NCI-H1694 treated with DMSO at 0.1 percent for 48 hours (cell line): ENCODE measurements at regions not wholly inside any gene's neighbourhood (a gene's known extent, or its start where the extent isn't known, plus 50 kb on each side); places are given as distances from the start of the nearest gene placed in this dataset.
"Not testable (repeated sequence)": the region's sequence is repeated elsewhere in the genome, so short reads cannot be mapped to it uniquely, and the experiment has no call there.

Experiments used
- DNase-seq: peaks from one replicate; lab custom pipeline; 2025; lab: John Stamatoyannopoulos, UW

- not testable (repeated sequence) for DNase-seq
These were observed 243.4 kb upstream of the PROK2 start for GRCh38 chr3:72028307-72028706.

- DNase-seq: not testable (repeated sequence)
These were observed 242.8 kb upstream of the PROK2 start for GRCh38 chr3:72027728-72028127.

- DNase-seq: no peak
These were observed 237.1 kb upstream of the PROK2 start for GRCh38 chr3:72022027-72022426.

- DNase-seq: no peak
These were observed 236.6 kb upstream of the PROK2 start for GRCh38 chr3:72021531-72021930.

GRCh38 chr3:72018343-72018984 is 233.5 kb upstream of the PROK2 start:
- no peak for DNase-seq

GRCh38 chr3:72017935-72018334 is 233.0 kb upstream of the PROK2 start:
- no peak for DNase-seq

- DNase-seq: no peak
These were observed 232.4 kb upstream of the PROK2 start for GRCh38 chr3:72017311-72017710.

- no peak for DNase-seq
These were observed 230.5 kb upstream of the PROK2 start for GRCh38 chr3:72015463-72015862.

- DNase-seq: no peak
These were observed 228.1 kb upstream of the PROK2 start for GRCh38 chr3:72013084-72013483.

- no peak for DNase-seq
These were observed 227.4 kb upstream of the PROK2 start for GRCh38 chr3:72012363-72012762.

GRCh38 chr3:72011485-72011884 is 226.5 kb upstream of the PROK2 start:
- no peak for DNase-seq

GRCh38 chr3:72009851-72010443 is 225.0 kb upstream of the PROK2 start:
- no peak for DNase-seq

GRCh38 chr3:72008226-72008996 is 223.5 kb upstream of the PROK2 start:
- no peak for DNase-seq

GRCh38 chr3:72006631-72007556 is 221.9 kb upstream of the PROK2 start:
- no peak for DNase-seq

GRCh38 chr3:72004749-72005292 is 219.9 kb upstream of the PROK2 start:
- DNase-seq: no peak

- no peak for DNase-seq
These were observed 219.0 kb upstream of the PROK2 start for GRCh38 chr3:72003936-72004335.

- no peak for DNase-seq
These were observed 216.8 kb upstream of the PROK2 start for GRCh38 chr3:72001758-72002157.

GRCh38 chr3:71998995-71999673 is 214.2 kb upstream of the PROK2 start:
- DNase-seq: no peak

GRCh38 chr3:71997066-71997653 is 212.2 kb upstream of the PROK2 start:
- no peak for DNase-seq

GRCh38 chr3:71994906-71995305 is 210.0 kb upstream of the PROK2 start:
- no peak for DNase-seq

GRCh38 chr3:71994203-71994602 is 209.3 kb upstream of the PROK2 start:
- no peak for DNase-seq
